ENCODE measurements at regions not wholly inside any gene's neighbourhood (a gene's known extent, or its start where the extent isn't known, plus 50 kb on each side); places are given as distances from the start of the nearest gene placed in this dataset.

DNA sequence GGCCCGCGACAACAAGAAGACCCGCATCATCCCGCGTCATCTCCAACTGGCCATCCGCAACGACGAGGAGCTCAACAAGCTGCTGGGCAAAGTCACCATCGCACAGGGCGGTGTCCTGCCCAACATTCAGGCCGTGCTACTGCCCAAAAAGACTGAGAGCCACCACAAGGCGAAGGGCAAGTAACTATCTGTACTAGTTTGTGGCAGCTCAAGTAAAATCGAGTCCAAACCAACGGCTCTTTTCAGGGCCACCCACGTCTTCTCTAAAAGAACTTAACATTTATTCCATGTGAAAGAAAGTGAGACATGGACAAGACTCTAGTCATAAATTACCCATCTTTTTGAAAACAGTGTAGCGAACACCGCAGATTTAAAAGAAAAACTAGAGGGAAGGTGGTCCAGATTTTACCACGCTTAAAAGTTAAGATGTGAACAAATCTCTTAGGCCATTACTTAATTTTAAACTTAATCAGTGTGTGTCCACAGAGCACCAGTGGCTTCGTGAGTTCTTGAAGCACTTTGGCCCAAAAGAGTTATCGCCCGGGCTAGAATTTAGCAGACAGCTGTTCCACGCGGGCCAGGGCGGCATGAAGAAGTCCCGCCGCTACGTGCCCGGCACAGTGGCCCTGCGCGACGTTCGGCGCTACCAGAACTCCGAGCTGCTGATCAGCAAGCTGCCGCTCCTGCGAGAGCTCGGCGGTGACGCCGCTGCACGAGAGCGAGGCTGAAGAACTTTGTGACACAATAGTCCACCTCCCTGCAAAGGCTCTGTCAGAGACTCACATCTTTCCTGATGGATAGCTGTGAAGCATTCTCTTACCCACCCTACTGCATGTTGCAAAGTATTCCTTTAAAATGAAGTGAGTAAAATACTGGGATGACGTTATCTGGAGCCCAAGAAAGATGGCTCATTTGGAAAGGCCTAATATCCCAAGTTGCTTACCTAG is 113.9 kb upstream of the PRSS16 start (continued):
- TF ChIP-seq, protein P1, sequence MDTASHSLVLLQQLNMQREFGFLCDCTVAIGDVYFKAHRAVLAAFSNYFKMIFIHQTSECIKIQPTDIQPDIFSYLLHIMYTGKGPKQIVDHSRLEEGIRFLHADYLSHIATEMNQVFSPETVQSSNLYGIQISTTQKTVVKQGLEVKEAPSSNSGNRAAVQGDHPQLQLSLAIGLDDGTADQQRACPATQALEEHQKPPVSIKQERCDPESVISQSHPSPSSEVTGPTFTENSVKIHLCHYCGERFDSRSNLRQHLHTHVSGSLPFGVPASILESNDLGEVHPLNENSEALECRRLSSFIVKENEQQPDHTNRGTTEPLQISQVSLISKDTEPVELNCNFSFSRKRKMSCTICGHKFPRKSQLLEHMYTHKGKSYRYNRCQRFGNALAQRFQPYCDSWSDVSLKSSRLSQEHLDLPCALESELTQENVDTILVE (CRISPR knock-in tag; IDR thresholded peaks at IDR 0.05), result no peak
- TF ChIP-seq ZNF496 (CRISPR knock-in tag; IDR thresholded peaks at IDR 0.05; ENCODE audit: insufficient replicate concordance) (no peak), HNRNPL (IDR thresholded peaks at IDR 0.05; ENCODE audit: low read depth, low read length) (peak; percentile 83), ZC3H4 (CRISPR knock-in tag; IDR thresholded peaks at IDR 0.05; ENCODE audit: borderline replicate concordance) (peak; percentile 94), MTA1 (CRISPR knock-in tag; IDR thresholded peaks at IDR 0.05; ENCODE audit: borderline replicate concordance) (0 out of 2 replicates have a peak, but pooled peaks have one; percentile 10), HHEX (CRISPR knock-in tag; IDR thresholded peaks at IDR 0.05) (no peak), POLR2A (IDR thresholded peaks at IDR 0.05; ENCODE audit: insufficient read depth in 1 of 2, low read depth in 2 of 2, low read length in 2 of 2) (peak; percentile 40 to 51), NR1H2 (CRISPR knock-in tag; IDR thresholded peaks at IDR 0.05; ENCODE audit: borderline replicate concordance, low read depth) (no peak), SALL1 (CRISPR knock-in tag; IDR thresholded peaks at IDR 0.05) (peak; percentile 23; the same call in 1 of the 2 replicates), SP140L (CRISPR knock-in tag; IDR thresholded peaks at IDR 0.05; ENCODE audit: borderline replicate concordance) (no peak), MXD4 (CRISPR knock-in tag; IDR thresholded peaks at IDR 0.05) (no peak), GFI1 (CRISPR knock-in tag; IDR thresholded peaks at IDR 0.05; ENCODE audit: borderline replicate concordance) (0 out of 2 replicates have a peak, but pooled peaks have one; percentile 21), BCL6 (CRISPR knock-in tag; IDR thresholded peaks at IDR 0.05) (0 out of 2 replicates have a peak, but pooled peaks have one; percentile 1), HNRNPK (IDR thresholded peaks at IDR 0.05; ENCODE audit: low read depth, low read length, poor library complexity, severe bottlenecking) (peak; percentile 12)
- TF ChIP-seq, protein P2, sequence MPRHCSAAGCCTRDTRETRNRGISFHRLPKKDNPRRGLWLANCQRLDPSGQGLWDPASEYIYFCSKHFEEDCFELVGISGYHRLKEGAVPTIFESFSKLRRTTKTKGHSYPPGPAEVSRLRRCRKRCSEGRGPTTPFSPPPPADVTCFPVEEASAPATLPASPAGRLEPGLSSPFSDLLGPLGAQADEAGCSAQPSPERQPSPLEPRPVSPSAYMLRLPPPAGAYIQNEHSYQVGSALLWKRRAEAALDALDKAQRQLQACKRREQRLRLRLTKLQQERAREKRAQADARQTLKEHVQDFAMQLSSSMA (CRISPR knock-in tag; IDR thresholded peaks at IDR 0.05), result no peak
- TF ChIP-seq, protein P3, sequence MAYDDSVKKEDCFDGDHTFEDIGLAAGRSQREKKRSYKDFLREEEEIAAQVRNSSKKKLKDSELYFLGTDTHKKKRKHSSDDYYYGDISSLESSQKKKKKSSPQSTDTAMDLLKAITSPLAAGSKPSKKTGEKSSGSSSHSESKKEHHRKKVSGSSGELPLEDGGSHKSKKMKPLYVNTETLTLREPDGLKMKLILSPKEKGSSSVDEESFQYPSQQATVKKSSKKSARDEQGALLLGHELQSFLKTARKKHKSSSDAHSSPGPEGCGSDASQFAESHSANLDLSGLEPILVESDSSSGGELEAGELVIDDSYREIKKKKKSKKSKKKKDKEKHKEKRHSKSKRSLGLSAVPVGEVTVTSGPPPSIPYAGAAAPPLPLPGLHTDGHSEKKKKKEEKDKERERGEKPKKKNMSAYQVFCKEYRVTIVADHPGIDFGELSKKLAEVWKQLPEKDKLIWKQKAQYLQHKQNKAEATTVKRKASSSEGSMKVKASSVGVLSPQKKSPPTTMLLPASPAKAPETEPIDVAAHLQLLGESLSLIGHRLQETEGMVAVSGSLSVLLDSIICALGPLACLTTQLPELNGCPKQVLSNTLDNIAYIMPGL (CRISPR knock-in tag; IDR thresholded peaks at IDR 0.05; ENCODE audit: borderline replicate concordance in 1 of 2, low read depth in 1 of 2), result 0 out of 4 replicates have a peak, but pooled peaks of 1 of the 2 experiments have one; percentile 5
- TF ChIP-seq, protein P4, sequence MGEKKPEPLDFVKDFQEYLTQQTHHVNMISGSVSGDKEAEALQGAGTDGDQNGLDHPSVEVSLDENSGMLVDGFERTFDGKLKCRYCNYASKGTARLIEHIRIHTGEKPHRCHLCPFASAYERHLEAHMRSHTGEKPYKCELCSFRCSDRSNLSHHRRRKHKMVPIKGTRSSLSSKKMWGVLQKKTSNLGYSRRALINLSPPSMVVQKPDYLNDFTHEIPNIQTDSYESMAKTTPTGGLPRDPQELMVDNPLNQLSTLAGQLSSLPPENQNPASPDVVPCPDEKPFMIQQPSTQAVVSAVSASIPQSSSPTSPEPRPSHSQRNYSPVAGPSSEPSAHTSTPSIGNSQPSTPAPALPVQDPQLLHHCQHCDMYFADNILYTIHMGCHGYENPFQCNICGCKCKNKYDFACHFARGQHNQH (CRISPR knock-in tag; IDR thresholded peaks at IDR 0.05), result 0 out of 2 replicates have a peak, but pooled peaks have one; percentile 1
- TF ChIP-seq, protein P5, sequence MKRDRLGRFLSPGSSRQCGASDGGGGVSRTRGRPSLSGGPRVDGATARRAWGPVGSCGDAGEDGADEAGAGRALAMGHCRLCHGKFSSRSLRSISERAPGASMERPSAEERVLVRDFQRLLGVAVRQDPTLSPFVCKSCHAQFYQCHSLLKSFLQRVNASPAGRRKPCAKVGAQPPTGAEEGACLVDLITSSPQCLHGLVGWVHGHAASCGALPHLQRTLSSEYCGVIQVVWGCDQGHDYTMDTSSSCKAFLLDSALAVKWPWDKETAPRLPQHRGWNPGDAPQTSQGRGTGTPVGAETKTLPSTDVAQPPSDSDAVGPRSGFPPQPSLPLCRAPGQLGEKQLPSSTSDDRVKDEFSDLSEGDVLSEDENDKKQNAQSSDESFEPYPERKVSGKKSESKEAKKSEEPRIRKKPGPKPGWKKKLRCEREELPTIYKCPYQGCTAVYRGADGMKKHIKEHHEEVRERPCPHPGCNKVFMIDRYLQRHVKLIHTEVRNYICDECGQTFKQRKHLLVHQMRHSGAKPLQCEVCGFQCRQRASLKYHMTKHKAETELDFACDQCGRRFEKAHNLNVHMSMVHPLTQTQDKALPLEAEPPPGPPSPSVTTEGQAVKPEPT (CRISPR knock-in tag; IDR thresholded peaks at IDR 0.05; ENCODE audit: low read depth), result no peak
- TF ChIP-seq, protein P6, sequence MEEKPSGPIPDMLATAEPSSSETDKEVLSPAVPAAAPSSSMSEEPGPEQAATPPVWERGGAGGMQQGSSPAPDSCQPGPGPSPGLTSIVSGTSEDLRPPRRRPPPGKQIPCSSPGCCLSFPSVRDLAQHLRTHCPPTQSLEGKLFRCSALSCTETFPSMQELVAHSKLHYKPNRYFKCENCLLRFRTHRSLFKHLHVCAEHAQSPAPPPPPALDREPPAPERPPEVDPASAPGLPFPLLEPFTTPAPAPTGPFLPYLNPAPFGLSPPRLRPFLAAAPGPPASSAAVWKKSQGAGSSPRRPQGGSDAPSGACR (CRISPR knock-in tag; IDR thresholded peaks at IDR 0.05), result no peak
- TF ChIP-seq, protein P7, sequence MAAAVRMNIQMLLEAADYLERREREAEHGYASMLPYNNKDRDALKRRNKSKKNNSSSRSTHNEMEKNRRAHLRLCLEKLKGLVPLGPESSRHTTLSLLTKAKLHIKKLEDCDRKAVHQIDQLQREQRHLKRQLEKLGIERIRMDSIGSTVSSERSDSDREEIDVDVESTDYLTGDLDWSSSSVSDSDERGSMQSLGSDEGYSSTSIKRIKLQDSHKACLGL (CRISPR knock-in tag; IDR thresholded peaks at IDR 0.05), result 0 out of 2 replicates have a peak, but pooled peaks have one; percentile 4

All from HepG2 (cell line).